ENCODE measurements at regions not wholly inside any gene's neighbourhood (a gene's known extent, or its start where the extent isn't known, plus 50 kb on each side); places are given as distances from the start of the nearest gene placed in this dataset.

DNA sequence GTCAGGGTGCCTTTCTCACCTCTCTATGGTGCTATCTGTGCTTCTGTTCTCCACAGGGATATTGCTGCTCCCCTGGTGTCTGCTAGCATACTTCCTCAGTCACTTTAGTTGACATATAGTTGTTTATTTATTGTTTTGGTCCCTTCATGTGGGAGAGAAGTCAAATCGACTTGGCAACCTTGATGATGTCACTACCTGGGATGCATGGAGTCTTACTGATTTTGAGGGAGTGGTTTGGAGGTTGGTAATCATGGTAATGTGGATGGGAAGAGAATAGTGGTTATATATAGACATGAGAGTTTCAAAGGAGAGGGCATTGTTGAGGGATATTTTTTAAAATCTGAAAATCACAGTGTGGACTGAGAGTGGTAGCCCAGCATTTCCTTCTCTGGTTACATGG, 73.6 kb upstream of the FBXO33 start:
- Histone ChIP-seq H2AFZ (ENCODE audit: low read depth, low read length) (no peak overlapping the region), H3F3A (ENCODE audit: insufficient read depth, low read length, poor library complexity, severe bottlenecking) (no peaks in the 10 kb centered on the region), H3K4me3 (ENCODE audit: low read length) (no peak overlapping the region), H3K79me2 (replicated peaks; ENCODE audit: insufficient read depth, low read length) (no peaks in the 10 kb centered on the region), H4K20me1 (ENCODE audit: insufficient read depth) (no peaks in the 10 kb centered on the region), H3K27me3 (ENCODE audit: insufficient read depth, low read depth, low read length) (no peaks in the 10 kb centered on the region), H3K9me2 (ENCODE audit: insufficient read depth, low read length) (no peaks in the 10 kb centered on the region), H3K27ac (ENCODE audit: low read length) (no peak overlapping the region), H3K9ac (ENCODE audit: low read length) (no peak overlapping the region), H3K36me3 (ENCODE audit: insufficient read depth, low read length) (no peaks in the 10 kb centered on the region), H3K9me3 (ENCODE audit: low read length) (no peaks in the 10 kb centered on the region), H3K4me2 (ENCODE audit: low read length) (no peak overlapping the region)
- TF ChIP-seq SMC3 (conservative IDR thresholded peaks at IDR 0.05; ENCODE audit: poor library complexity) (no peak), EP300 (conservative IDR thresholded peaks at IDR 0.05; ENCODE audit: poor library complexity, severe bottlenecking) (no peak), TAF1 (IDR thresholded peaks at IDR 0.05; ENCODE audit: low read depth) (no peak), EZH2 (IDR thresholded peaks at IDR 0.05; ENCODE audit: borderline replicate concordance, insufficient read depth, low read length, poor library complexity, severe bottlenecking) (no peak), RAD21 (conservative IDR thresholded peaks at IDR 0.05) (no peak), POLR2AphosphoS5 (IDR thresholded peaks at IDR 0.05) (no peak), MXI1 (conservative IDR thresholded peaks at IDR 0.05; ENCODE audit: poor library complexity, severe bottlenecking) (no peak)
- TF ChIP-seq, protein P1, sequence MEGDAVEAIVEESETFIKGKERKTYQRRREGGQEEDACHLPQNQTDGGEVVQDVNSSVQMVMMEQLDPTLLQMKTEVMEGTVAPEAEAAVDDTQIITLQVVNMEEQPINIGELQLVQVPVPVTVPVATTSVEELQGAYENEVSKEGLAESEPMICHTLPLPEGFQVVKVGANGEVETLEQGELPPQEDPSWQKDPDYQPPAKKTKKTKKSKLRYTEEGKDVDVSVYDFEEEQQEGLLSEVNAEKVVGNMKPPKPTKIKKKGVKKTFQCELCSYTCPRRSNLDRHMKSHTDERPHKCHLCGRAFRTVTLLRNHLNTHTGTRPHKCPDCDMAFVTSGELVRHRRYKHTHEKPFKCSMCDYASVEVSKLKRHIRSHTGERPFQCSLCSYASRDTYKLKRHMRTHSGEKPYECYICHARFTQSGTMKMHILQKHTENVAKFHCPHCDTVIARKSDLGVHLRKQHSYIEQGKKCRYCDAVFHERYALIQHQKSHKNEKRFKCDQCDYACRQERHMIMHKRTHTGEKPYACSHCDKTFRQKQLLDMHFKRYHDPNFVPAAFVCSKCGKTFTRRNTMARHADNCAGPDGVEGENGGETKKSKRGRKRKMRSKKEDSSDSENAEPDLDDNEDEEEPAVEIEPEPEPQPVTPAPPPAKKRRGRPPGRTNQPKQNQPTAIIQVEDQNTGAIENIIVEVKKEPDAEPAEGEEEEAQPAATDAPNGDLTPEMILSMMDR (IDR thresholded peaks at IDR 0.05; ENCODE audit: poor library complexity, severe bottlenecking), result no peak
- TF ChIP-seq, protein P2, sequence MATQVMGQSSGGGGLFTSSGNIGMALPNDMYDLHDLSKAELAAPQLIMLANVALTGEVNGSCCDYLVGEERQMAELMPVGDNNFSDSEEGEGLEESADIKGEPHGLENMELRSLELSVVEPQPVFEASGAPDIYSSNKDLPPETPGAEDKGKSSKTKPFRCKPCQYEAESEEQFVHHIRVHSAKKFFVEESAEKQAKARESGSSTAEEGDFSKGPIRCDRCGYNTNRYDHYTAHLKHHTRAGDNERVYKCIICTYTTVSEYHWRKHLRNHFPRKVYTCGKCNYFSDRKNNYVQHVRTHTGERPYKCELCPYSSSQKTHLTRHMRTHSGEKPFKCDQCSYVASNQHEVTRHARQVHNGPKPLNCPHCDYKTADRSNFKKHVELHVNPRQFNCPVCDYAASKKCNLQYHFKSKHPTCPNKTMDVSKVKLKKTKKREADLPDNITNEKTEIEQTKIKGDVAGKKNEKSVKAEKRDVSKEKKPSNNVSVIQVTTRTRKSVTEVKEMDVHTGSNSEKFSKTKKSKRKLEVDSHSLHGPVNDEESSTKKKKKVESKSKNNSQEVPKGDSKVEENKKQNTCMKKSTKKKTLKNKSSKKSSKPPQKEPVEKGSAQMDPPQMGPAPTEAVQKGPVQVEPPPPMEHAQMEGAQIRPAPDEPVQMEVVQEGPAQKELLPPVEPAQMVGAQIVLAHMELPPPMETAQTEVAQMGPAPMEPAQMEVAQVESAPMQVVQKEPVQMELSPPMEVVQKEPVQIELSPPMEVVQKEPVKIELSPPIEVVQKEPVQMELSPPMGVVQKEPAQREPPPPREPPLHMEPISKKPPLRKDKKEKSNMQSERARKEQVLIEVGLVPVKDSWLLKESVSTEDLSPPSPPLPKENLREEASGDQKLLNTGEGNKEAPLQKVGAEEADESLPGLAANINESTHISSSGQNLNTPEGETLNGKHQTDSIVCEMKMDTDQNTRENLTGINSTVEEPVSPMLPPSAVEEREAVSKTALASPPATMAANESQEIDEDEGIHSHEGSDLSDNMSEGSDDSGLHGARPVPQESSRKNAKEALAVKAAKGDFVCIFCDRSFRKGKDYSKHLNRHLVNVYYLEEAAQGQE (IDR thresholded peaks at IDR 0.05; ENCODE audit: borderline replicate concordance), result no peak

DNA sequence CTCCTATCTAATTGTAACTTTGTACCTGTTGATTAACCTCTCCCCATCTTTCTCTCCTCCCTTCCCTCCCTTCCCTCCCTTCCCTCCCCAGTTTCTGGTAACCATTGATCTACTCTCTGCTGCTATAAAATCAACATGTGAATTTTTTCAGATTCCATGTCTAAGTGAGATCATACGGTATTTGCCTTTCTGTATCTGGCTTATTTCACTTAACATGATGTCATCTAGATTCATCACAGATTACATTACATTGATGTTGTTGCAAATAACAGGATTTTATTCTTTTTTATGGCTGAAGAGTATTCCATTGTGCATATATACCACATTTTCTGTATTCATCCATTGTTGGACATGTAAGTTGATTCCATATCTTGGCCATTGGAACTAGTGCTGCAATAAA, 68.0 kb upstream of the FBXO33 start:
- H3K9me3 ChIP-seq (ENCODE audit: low read length), result no peaks in the 10 kb centered on the region
- H3K79me2 ChIP-seq (replicated peaks; ENCODE audit: insufficient read depth, low read length), result no peaks in the 10 kb centered on the region
- H4K20me1 ChIP-seq (ENCODE audit: insufficient read depth), result no peaks in the 10 kb centered on the region
- no peak overlapping the region for H2AFZ ChIP-seq (ENCODE audit: low read depth, low read length)
- H3K36me3 ChIP-seq (ENCODE audit: insufficient read depth, low read length), result no peaks in the 10 kb centered on the region
- H3K4me3 ChIP-seq (ENCODE audit: low read length), result no peak overlapping the region
- no peaks in the 10 kb centered on the region for H3F3A ChIP-seq (ENCODE audit: insufficient read depth, low read length, poor library complexity, severe bottlenecking)
- TF ChIP-seq RAD21 (conservative IDR thresholded peaks at IDR 0.05) (no peak), MXI1 (conservative IDR thresholded peaks at IDR 0.05; ENCODE audit: poor library complexity, severe bottlenecking) (no peak), POLR2AphosphoS5 (IDR thresholded peaks at IDR 0.05) (no peak), EZH2 (IDR thresholded peaks at IDR 0.05; ENCODE audit: borderline replicate concordance, insufficient read depth, low read length, poor library complexity, severe bottlenecking) (no peak), SMC3 (conservative IDR thresholded peaks at IDR 0.05; ENCODE audit: poor library complexity) (no peak), TAF1 (IDR thresholded peaks at IDR 0.05; ENCODE audit: low read depth) (no peak), EP300 (conservative IDR thresholded peaks at IDR 0.05; ENCODE audit: poor library complexity, severe bottlenecking) (no peak)
- TF ChIP-seq, protein P2 (IDR thresholded peaks at IDR 0.05; ENCODE audit: borderline replicate concordance), result no peak
- TF ChIP-seq, protein P1 (IDR thresholded peaks at IDR 0.05; ENCODE audit: poor library complexity, severe bottlenecking), result no peak
- H3K9me2 ChIP-seq (ENCODE audit: insufficient read depth, low read length), result no peaks in the 10 kb centered on the region
- no peak overlapping the region for H3K27ac ChIP-seq (ENCODE audit: low read length)
- H3K27me3 ChIP-seq (ENCODE audit: insufficient read depth, low read depth, low read length), result no peaks in the 10 kb centered on the region
- no peak overlapping the region for H3K4me2 ChIP-seq (ENCODE audit: low read length)
- no peak overlapping the region for H3K9ac ChIP-seq (ENCODE audit: low read length)

Data from neural cell (in vitro differentiated cells).